Neural crest cell (in vitro differentiated cells): ENCODE measurements at regions not wholly inside any gene's neighbourhood (a gene's known extent, or its start where the extent isn't known, plus 50 kb on each side); places are given as distances from the start of the nearest gene placed in this dataset.

Experiments used
- DNase-seq: peaks from one replicate; pipeline ENCODE4 v3.0.0; 2021; ENCODE audit warnings: low read depth, mixed read lengths, low spot score
- H3K27ac Mint-ChIP-seq: one replicate; pipeline ENCODE4 v1.8.0; 2021; ENCODE audit warnings: mild to moderate bottlenecking, mixed read lengths; ENCODE audit not compliant: unreplicated experiment
- H3K27me3 Mint-ChIP-seq: 2 replicates; pipeline ENCODE4 v1.8.0; 2021; ENCODE audit warnings: low read depth, mild to moderate bottlenecking, mixed read lengths
- H3K36me3 Mint-ChIP-seq: 2 replicates; pipeline ENCODE4 v1.8.0; 2021; ENCODE audit warnings: low read depth, mild to moderate bottlenecking, mixed read lengths
- H3K4me1 Mint-ChIP-seq: 2 replicates; pipeline ENCODE4 v1.8.0; 2021; ENCODE audit warnings: mixed read lengths
- H3K4me3 Mint-ChIP-seq: one replicate; pipeline ENCODE4 v1.8.0; 2021; ENCODE audit warnings: mild to moderate bottlenecking, mixed read lengths
- H3K9me3 Mint-ChIP-seq: 2 replicates; pipeline ENCODE4 v1.8.0; 2021; ENCODE audit warnings: mixed read lengths
- TF ChIP-seq, protein P1 (sequence below): fragments of 200-600 bp; sonication (generic); conservative IDR thresholded peaks from 2 replicates; pipeline ENCODE4 v1.5.0; 2021; ENCODE audit warnings: antibody characterized with exemption, mild to moderate bottlenecking

DNA sequence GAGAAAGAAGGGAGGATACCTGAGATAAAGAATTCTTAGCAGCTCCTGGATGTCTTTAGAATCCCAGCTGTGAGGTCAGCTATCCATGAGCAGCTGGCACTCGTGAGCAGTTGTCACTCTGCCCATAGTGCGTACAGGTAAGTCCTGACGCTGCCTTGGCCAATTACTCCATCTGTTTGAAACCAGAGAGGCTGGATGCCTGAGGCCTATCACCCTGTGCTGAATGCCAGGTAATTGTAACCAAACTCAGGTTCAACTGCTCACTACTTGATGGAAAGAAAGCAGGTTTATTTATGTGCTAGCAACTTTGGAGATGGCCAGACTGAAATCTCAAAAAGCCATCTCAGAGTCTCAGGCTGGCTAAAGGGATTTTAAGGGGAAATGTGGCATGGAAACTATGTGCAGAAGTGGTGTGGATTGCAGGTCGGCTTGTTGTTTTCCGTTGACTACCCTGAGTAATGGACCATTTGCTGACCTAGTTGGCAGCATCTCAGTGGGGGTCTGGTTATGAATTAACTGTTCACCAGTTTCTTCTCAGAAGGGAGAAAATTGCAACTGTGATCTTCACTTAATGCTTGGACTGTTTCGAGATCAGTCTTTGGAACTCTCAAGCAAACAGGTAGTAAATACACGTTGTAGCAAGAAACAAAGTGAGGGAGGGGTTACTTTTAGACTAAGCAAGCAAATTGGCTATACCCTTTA, 1614.0 kb upstream of the PCDH10 start:
- H3K4me3 Mint-ChIP-seq: no peak overlapping the region
- no peak for DNase-seq
- H3K9me3 Mint-ChIP-seq: no peaks in the 10 kb centered on the region
- TF ChIP-seq, protein P1, sequence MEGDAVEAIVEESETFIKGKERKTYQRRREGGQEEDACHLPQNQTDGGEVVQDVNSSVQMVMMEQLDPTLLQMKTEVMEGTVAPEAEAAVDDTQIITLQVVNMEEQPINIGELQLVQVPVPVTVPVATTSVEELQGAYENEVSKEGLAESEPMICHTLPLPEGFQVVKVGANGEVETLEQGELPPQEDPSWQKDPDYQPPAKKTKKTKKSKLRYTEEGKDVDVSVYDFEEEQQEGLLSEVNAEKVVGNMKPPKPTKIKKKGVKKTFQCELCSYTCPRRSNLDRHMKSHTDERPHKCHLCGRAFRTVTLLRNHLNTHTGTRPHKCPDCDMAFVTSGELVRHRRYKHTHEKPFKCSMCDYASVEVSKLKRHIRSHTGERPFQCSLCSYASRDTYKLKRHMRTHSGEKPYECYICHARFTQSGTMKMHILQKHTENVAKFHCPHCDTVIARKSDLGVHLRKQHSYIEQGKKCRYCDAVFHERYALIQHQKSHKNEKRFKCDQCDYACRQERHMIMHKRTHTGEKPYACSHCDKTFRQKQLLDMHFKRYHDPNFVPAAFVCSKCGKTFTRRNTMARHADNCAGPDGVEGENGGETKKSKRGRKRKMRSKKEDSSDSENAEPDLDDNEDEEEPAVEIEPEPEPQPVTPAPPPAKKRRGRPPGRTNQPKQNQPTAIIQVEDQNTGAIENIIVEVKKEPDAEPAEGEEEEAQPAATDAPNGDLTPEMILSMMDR: no peak
- H3K4me1 Mint-ChIP-seq: no peaks in the 10 kb centered on the region
- no peak overlapping the region for H3K27ac Mint-ChIP-seq
- H3K36me3 Mint-ChIP-seq: no peaks in the 10 kb centered on the region
- no peaks in the 10 kb centered on the region for H3K27me3 Mint-ChIP-seq

DNA sequence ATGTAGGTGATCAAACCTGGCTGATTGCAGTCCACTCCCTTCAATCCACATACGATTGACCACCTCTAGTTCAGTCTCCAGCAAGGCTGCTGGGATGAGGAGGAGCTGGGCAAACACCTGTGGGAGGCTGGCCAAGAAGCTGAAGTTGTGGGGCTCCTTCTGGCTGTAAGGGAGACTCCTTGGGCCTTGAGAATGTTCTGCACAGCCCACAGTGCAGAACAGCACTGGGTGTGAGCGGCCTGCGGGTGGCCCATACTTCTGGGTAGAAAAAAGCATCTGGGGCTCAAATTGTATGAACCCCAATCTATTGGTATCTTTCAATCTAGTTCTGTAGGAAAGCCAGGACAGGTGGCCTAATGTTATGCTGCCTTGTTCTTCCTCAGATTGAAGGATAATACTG, 1608.8 kb upstream of the PCDH10 start:
- TF ChIP-seq, protein P1: no peak
- Mint-ChIP-seq H3K4me3 (no peak overlapping the region), H3K27me3 (no peaks in the 10 kb centered on the region), H3K9me3 (no peaks in the 10 kb centered on the region), H3K4me1 (no peaks in the 10 kb centered on the region), H3K27ac (no peak overlapping the region), H3K36me3 (no peaks in the 10 kb centered on the region)
- DNase-seq: no peak

DNA sequence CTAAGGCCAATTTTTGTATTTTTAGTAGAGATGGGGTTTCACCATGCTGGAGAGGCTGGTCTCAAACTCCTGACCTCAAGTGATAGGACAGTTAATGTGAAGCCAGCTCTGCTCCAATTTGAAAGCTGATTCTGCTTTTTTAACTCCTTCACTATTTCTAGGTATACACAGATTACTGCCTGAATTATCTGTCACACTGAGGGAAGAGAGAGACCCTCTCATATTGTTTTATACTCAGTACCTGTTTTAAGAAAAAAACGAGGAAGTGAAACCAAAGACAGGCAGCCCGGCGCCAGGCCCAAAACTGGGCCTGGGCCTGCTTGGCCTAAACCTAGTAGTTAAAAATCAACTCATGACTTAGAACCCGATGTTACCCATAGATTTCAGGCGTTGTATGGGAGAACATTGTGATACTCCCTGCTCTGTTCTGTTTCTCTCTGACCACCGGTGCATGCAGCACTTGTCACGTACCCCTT, 1601.5 kb upstream of the PCDH10 start:
- Mint-ChIP-seq H3K27me3 (no peaks in the 10 kb centered on the region), H3K27ac (peak overlapping the region; percentile 71), H3K4me1 (no peaks in the 10 kb centered on the region), H3K9me3 (no peaks in the 10 kb centered on the region), H3K36me3 (no peaks in the 10 kb centered on the region), H3K4me3 (no peak overlapping the region)
- DNase-seq: no peak
- TF ChIP-seq, protein P1: no peak

DNA sequence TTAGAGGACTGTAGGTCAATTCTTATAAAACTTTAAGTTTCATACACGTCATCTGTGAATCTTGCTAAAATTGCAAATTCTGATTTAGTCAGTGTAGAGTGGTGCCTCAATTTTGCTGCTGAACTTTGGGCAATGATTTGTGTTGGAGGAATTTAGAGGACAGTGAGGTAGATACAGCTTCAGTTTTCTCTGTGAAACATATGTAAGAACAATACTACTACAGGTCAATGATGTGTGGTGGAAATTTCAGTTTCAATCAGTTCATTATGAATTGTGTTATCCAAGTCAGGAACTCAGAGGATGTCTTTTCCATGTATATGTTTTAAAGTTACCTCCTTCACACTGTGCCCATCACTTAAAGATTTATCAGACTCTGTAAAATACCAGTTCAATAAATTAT, 1597.8 kb upstream of the PCDH10 start:
- TF ChIP-seq, protein P1: no peak

DNA sequence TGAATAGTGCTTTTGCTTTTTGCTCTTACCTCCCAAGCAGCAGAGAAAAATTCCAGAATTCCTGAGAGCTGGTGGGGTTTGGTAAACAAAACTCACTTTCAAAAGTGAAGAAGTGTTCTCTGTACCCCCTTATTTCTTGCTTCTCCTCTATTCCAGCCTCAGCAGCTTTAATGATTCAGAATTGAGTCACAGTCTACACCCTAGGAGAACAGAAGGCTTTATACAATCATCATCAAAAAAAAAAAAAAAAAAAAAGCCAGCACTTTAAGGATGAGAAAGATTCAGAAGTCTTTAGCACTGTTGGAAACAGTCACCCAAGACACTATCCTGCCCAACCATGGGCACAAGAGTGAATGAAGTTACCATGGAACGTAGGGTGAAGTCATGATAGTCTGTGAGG, 1583.1 kb upstream of the PCDH10 start:
- TF ChIP-seq, protein P1: no peak
- no peak overlapping the region for H3K27ac Mint-ChIP-seq

More for the DNA sequence above, 1597.8 kb upstream of the PCDH10 start:
- Mint-ChIP-seq H3K9me3 (no peaks in the 10 kb centered on the region), H3K4me1 (no peaks in the 10 kb centered on the region), H3K4me3 (no peak overlapping the region), H3K27me3 (no peaks in the 10 kb centered on the region), H3K27ac (no peak overlapping the region), H3K36me3 (no peaks in the 10 kb centered on the region)
- no peak for DNase-seq

More for the DNA sequence above, 1583.1 kb upstream of the PCDH10 start:
- no peaks in the 10 kb centered on the region for H3K27me3 Mint-ChIP-seq
- H3K9me3 Mint-ChIP-seq: peaks cover 6% of the 10 kb centered on the region
- no peaks in the 10 kb centered on the region for H3K36me3 Mint-ChIP-seq
- no peak for DNase-seq
- H3K4me1 Mint-ChIP-seq: no peaks in the 10 kb centered on the region
- H3K4me3 Mint-ChIP-seq: no peak overlapping the region
